ENCODE measurements at regions not wholly inside any gene's neighbourhood (a gene's known extent, or its start where the extent isn't known, plus 50 kb on each side); places are given as distances from the start of the nearest gene placed in this dataset.

GRCh38 chr4:123325241-123325681, 71.3 kb upstream of the SPRY1 start:
- 79 to 84% methylated on average over 3 of the region's 3 CpGs for WGBS, 2 donors
- intact Hi-C loops (cut with DNase I; ENCODE audit: low total_unique reads), result no loop called here
- no peak overlapping the region for H3K27ac ChIP-seq
- no peaks in the 10 kb centered on the region for H3K4me1 ChIP-seq
- no peak overlapping the region for H3K4me3 ChIP-seq
- TF ChIP-seq CTCF (IDR thresholded peaks at IDR 0.05) (no peak), POLR2A (IDR thresholded peaks at IDR 0.05) (no peak)
- no peak for DNase-seq
- H3K27me3 ChIP-seq, result no peaks in the 10 kb centered on the region
- no peaks in the 10 kb centered on the region for H3K9me3 ChIP-seq
- H3K36me3 ChIP-seq (ENCODE audit: low read depth, missing control alignments), result no peaks in the 10 kb centered on the region

- no peaks in the 10 kb centered on the region for H3K36me3 ChIP-seq (ENCODE audit: low read depth, missing control alignments)
- no peaks in the 10 kb centered on the region for H3K4me1 ChIP-seq
- intact Hi-C loops (cut with DNase I; ENCODE audit: low total_unique reads), result no loop called here
- TF ChIP-seq CTCF (IDR thresholded peaks at IDR 0.05) (no peak), POLR2A (IDR thresholded peaks at IDR 0.05) (no peak)
- H3K9me3 ChIP-seq, result no peaks in the 10 kb centered on the region
- H3K4me3 ChIP-seq, result no peak overlapping the region
- no peaks in the 10 kb centered on the region for H3K27me3 ChIP-seq
- no peak overlapping the region for H3K27ac ChIP-seq
- no peak for DNase-seq
- 84 to 87% methylated on average over 4 of the region's 4 CpGs for WGBS, 2 donors
These were observed 69.2 kb upstream of the SPRY1 start for GRCh38 chr4:123327346-123327745.

GRCh38 chr4:123327846-123328429, 68.7 kb upstream of the SPRY1 start:
- Histone ChIP-seq H3K9me3 (no peaks in the 10 kb centered on the region), H3K4me1 (no peaks in the 10 kb centered on the region), H3K4me3 (no peak overlapping the region), H3K36me3 (ENCODE audit: low read depth, missing control alignments) (no peaks in the 10 kb centered on the region), H3K27ac (no peak overlapping the region), H3K27me3 (no peaks in the 10 kb centered on the region)
- TF ChIP-seq CTCF (IDR thresholded peaks at IDR 0.05) (no peak), POLR2A (IDR thresholded peaks at IDR 0.05) (no peak)
- WGBS, 2 donors, result 73 to 80% methylated on average over 3 of the region's 3 CpGs
- intact Hi-C loops (cut with DNase I; ENCODE audit: low total_unique reads), result no loop called here
- no peak for DNase-seq

- Histone ChIP-seq H3K4me3 (no peak overlapping the region), H3K36me3 (ENCODE audit: low read depth, missing control alignments) (no peaks in the 10 kb centered on the region), H3K9me3 (no peaks in the 10 kb centered on the region), H3K27ac (no peak overlapping the region), H3K27me3 (no peaks in the 10 kb centered on the region), H3K4me1 (no peaks in the 10 kb centered on the region)
- intact Hi-C loops (cut with DNase I; ENCODE audit: low total_unique reads), result no loop called here
- TF ChIP-seq POLR2A (IDR thresholded peaks at IDR 0.05), result no peak
- no peak for TF ChIP-seq CTCF (IDR thresholded peaks at IDR 0.05)
- 73 to 87% methylated on average over 7 of the region's 7 CpGs for WGBS, 2 donors
- no peak for DNase-seq
These were observed 57.9 kb upstream of the SPRY1 start for GRCh38 chr4:123338715-123339114.

Measured in testis (tissue), 2 donors.